Left cardiac atrium (tissue), 4 donors: ENCODE measurements at regions not wholly inside any gene's neighbourhood (a gene's known extent, or its start where the extent isn't known, plus 50 kb on each side); places are given as distances from the start of the nearest gene placed in this dataset.
A peak's percentile ranks its signal among the peaks of the same experiment; 100 is the strongest.

Experiments
- ATAC-seq, 2 donors: fragments of 200-7000 bp; cut with Tn5 transposase; one replicate each; pipeline ENCODE4 v1.9.1; 2020; ENCODE audit warnings: mild to moderate bottlenecking in 2 of 2, moderate library complexity in 2 of 2
- DNase-seq: peaks from one replicate; pipeline ENCODE4 v3.0.0-alpha.2; 2020
- intact Hi-C, 2 donors: fragments of 100-400 bp; cut with DNase I; formaldehyde crosslinking; loops; one replicate each; pipeline versions ENCODE4 v1.14.1 to v1.15.1; 2022 to 2023
- donor health status: DM: no; HTN: yes; CAD: no.
- donor health status: DM: no; HTN: yes; CAD: no; lungs with severe emphysema.
- donor health status: DM: yes; HTN: yes; CAD: no.
- donor health status: Dilated cardiomyopathy.

- intact Hi-C loops: no loop called here
- ATAC-seq: no peak
- DNase-seq: no peak
Measured at GRCh38 chr6:141729146-141729545, 403.6 kb upstream of the GJE1 start.

DNA sequence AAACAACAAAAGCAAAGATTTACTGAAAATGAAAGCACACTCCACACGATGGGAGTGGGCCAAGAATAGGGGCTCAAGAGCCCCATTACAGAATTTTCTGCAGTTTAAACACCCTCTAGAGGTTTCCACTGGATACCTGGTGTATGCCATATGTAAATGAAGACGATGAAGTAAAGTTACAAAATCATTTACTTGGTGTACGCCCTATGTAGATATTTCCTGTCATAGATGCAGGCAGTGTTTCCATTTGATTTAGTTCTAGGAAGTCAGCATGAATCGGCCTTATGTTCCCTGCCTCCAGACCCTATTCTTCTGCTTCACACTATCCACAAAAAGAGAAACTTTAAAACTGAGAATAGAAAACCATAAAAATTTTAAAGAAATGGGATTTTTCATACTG lies 404.4 kb upstream of the GJE1 start:
- DNase-seq: no peak
- intact Hi-C loops: no loop called here
- ATAC-seq: no peak

- ATAC-seq: no peak
- intact Hi-C loops: no loop called here
- DNase-seq: no peak
Measured at GRCh38 chr6:141726248-141726647, 406.5 kb upstream of the GJE1 start.

- intact Hi-C loops: no loop called here
- DNase-seq (no peak), ATAC-seq (no peak)
Measured at GRCh38 chr6:141724731-141725130, 408.0 kb upstream of the GJE1 start.

DNA sequence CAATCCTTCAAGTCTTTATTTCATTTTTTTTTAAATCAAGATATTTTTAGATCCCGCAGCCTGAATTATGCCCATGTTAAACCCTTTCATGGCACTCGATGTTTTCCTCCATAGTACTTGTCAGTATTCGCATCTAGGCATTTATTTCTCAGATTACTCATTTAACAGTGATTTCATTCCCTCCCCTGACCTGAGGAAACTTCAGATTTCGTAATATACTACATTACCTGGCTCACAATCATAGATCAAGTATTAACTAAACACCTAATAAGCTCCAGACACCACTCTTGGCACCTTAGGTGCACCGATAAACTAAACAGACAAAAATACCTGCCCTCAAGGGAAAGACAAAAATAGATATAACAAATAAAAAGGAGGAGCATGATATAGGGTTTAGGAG lies 413.2 kb upstream of the GJE1 start:
- ATAC-seq (no peak), DNase-seq (no peak)
- intact Hi-C loops: no loop called here

DNA sequence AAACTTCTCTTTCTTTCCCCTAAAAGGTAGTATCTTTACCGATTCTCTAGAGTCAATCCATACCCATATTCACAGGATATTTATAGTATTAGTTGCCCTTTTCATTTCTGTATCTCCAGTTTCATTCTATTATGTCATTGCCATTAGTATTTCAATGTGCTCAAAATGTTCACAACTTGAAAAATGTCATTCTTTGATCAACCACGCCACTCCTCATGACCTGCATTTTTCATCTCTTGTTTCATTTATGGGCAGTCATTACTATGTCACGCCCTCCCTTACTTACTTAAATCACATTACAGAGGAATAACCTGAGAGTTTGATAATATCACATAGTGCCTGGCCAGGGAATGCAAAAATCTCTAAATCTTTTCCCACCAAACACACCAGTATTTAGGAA lies 427.3 kb upstream of the GJE1 start:
- no peak for ATAC-seq
- DNase-seq: no peak
- intact Hi-C loops: no loop called here

GRCh38 chr6:141704151-141704550 lies 428.6 kb upstream of the GJE1 start:
- DNase-seq (no peak), ATAC-seq (no peak)
- intact Hi-C loops: no loop called here

- intact Hi-C loops: no loop called here
- ATAC-seq (no peak), DNase-seq (no peak)
Measured at GRCh38 chr6:141701732-141702131, 431.0 kb upstream of the GJE1 start.

GRCh38 chr6:141700819-141701218 lies 431.9 kb upstream of the GJE1 start:
- DNase-seq: no peak
- ATAC-seq: no peak
- intact Hi-C loops: no loop called here

- DNase-seq (no peak), ATAC-seq (no peak)
- intact Hi-C loops: no loop called here
Measured at GRCh38 chr6:141688916-141689315, 443.8 kb upstream of the GJE1 start.

GRCh38 chr6:141685416-141685815 lies 447.3 kb upstream of the GJE1 start:
- intact Hi-C loops: no loop called here
- DNase-seq: no peak
- no peak for ATAC-seq

GRCh38 chr6:141682391-141682790 lies 450.3 kb upstream of the GJE1 start:
- DNase-seq: no peak
- no peak for ATAC-seq
- intact Hi-C loops: no loop called here

- no peak for ATAC-seq
- intact Hi-C loops: loop anchor here (5.0 to 10.0 kb wide), 2 partner anchors 435 to 437 kb away; no protein-coding TSS in a partner anchor
- no peak for DNase-seq
Measured at GRCh38 chr6:141677598-141678211, 455.0 kb upstream of the GJE1 start.

- no peak for DNase-seq
- no peak for ATAC-seq
- intact Hi-C loops: loop anchor here (5.0 to 10.0 kb wide), 2 partner anchors 436 to 439 kb away; no protein-coding TSS in a partner anchor
Measured at GRCh38 chr6:141675957-141676356, 456.8 kb upstream of the GJE1 start.

DNA sequence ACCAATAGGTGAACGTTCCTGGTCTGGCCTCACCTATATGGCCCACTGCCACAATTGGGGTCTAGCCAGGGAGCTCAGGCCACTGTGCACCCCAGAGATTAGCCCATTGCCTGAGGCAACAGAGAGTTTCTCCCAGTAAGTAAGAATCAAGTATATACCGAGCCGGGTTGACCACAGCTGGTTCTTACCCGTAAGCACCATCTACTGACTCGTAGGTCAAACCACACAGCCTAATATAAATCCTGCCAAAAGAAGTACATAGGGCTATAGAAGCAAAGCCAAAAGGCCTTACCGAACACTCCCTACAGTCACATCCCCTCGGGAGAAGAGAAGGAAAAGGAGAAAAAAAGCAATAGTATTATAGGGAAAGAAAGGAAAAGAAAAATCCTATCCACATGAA lies 463.6 kb upstream of the GJE1 start:
- ATAC-seq: no peak
- intact Hi-C loops: no loop called here
- no peak for DNase-seq

- ATAC-seq: peak in 1 of 2 donors; percentile 93
- no peak for DNase-seq
- intact Hi-C loops: no loop called here
Measured at GRCh38 chr6:141667580-141668309, 465.0 kb upstream of the GJE1 start.

DNA sequence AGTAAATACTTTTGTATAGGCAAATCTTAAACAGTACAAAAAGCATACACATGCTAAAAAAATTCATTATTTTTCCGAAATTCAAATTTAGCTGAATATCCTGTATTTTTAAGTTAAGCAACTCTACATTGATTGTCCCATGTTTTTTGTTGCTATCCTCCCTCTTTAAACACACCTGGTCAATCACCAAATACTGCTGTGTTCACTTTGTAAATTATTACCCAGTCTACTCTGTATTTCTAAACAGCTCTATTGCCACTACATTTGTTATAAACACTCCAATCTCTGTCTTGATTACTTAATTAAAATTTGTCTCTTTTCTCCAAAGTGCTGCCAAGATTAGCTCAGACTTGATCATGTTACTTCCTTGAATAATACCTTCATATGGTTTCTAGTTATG lies 466.5 kb upstream of the GJE1 start:
- ATAC-seq: no peak
- intact Hi-C loops: no loop called here

GRCh38 chr6:141664744-141665143 lies 468.0 kb upstream of the GJE1 start:
- intact Hi-C loops: no loop called here
- no peak for ATAC-seq
- DNase-seq: no peak

More for the DNA sequence above, 466.5 kb upstream of the GJE1 start:
- DNase-seq: no peak

DNA sequence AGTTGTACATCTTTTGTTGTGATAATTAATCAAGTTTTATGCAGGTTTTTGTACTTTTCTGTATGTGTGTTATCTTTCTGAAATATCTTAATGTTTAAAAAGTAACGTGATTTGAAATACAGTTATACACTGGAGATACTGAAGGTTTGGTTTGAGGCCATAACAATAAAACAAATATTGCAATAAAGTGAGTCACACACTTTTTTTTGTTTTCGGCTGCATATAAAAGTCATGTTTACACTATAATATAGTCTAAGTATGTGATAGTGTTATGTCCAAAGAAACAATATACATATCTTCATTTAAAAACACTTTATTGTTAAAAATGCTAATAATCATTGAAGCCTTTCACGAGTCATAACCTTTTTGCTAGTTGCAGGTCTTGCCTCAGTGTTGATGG lies 473.1 kb upstream of the GJE1 start:
- no peak for DNase-seq
- intact Hi-C loops: no loop called here
- ATAC-seq: no peak

DNA sequence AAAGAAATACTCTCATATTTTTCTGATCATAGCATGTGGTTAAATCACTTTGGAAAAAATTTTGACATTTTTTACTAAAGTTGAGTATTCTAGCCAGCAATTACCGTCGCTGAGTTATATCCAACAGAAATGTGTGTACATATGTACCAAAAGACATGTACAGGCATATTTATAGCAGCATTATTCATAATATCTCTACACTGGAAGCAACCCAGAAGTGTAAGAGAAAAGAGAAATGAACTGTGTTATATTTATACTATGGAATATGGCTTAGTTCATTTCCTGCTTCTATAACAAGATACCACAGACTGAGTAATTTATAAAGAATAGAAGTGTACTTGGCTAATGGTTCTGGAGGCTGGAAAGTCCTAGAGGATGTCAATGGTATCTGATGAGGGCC lies 474.0 kb upstream of the GJE1 start:
- DNase-seq: no peak
- ATAC-seq: no peak
- intact Hi-C loops: no loop called here

DNA sequence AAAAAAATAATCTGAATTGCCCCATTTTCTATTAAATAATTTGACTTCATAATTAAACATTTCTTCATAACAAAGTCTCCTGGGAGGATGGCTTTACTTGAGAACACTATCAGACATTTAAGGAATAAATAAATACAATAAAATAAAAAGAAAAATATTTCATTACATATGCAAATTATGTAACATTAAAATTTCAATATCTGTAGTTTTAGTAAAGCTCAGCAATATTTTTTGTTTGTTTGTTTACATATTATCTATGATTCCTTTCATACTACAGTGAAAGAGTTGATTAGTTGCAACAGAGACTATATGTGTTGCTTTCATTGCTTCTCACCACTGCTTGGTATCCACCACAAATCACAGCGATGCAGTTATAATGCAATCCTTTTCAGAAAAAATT lies 474.9 kb upstream of the GJE1 start:
- DNase-seq: no peak
- no peak for ATAC-seq
- intact Hi-C loops: no loop called here
